ENCODE measurements at regions not wholly inside any gene's neighbourhood (a gene's known extent, or its start where the extent isn't known, plus 50 kb on each side); places are given as distances from the start of the nearest gene placed in this dataset.
A peak's percentile ranks its signal among the peaks of the same experiment; 100 is the strongest.
"Not testable (repeated sequence)": the region's sequence is repeated elsewhere in the genome, so short reads cannot be mapped to it uniquely, and the experiment has no call there.

- no peak for FAIRE-seq
- WGBS, 2 donors = 69 to 76% methylated on average over 3 of the region's 3 CpGs
Measured at GRCh38 chr2:94769733-94770132, 101.5 kb upstream of the TEKT4 start.

GRCh38 chr2:94774851-94775250 is 96.4 kb upstream of the TEKT4 start:
- intact Hi-C loops (cut with DNase I) = no loop called here

More at GRCh38 chr2:94769733-94770132, 101.5 kb upstream of the TEKT4 start:
- no peak overlapping the region for H3K27ac ChIP-seq
- H3K9me3 ChIP-seq = no peaks in the 10 kb centered on the region
- H3K4me1 ChIP-seq = no peaks in the 10 kb centered on the region
- intact Hi-C loops (cut with DNase I) = no loop called here
- H3K4me3 ChIP-seq = no peak overlapping the region
- TF ChIP-seq CTCF (IDR thresholded peaks at IDR 0.05) = no peak
- no peaks in the 10 kb centered on the region for H3K36me3 ChIP-seq
- DNase-seq (no peak), ATAC-seq (no peak)
- no peaks in the 10 kb centered on the region for H3K27me3 ChIP-seq

GRCh38 chr2:94776036-94776435 is 95.2 kb upstream of the TEKT4 start:
- H3K4me1 ChIP-seq = no peaks in the 10 kb centered on the region
- intact Hi-C loops (cut with DNase I) = no loop called here
- H3K27me3 ChIP-seq = no peaks in the 10 kb centered on the region
- no peak overlapping the region for H3K4me3 ChIP-seq
- no peaks in the 10 kb centered on the region for H3K9me3 ChIP-seq
- no peak for FAIRE-seq
- no peak overlapping the region for H3K27ac ChIP-seq
- no peak for DNase-seq
- WGBS, 2 donors = 72 to 73% methylated on average over 2 of the region's 2 CpGs
- no peak for ATAC-seq
- H3K36me3 ChIP-seq = no peaks in the 10 kb centered on the region
- TF ChIP-seq CTCF (IDR thresholded peaks at IDR 0.05) = no peak

More at GRCh38 chr2:94774851-94775250, 96.4 kb upstream of the TEKT4 start:
- no peaks in the 10 kb centered on the region for H3K4me1 ChIP-seq
- ATAC-seq = no peak
- H3K27me3 ChIP-seq = no peaks in the 10 kb centered on the region
- no peaks in the 10 kb centered on the region for H3K9me3 ChIP-seq
- no peak overlapping the region for H3K4me3 ChIP-seq
- no peak overlapping the region for H3K27ac ChIP-seq
- no peak for FAIRE-seq
- H3K36me3 ChIP-seq = no peaks in the 10 kb centered on the region
- TF ChIP-seq CTCF (IDR thresholded peaks at IDR 0.05) = no peak
- DNase-seq = no peak

- H3K9me3 ChIP-seq; ATAC-seq; H3K27ac ChIP-seq; FAIRE-seq; H3K36me3 ChIP-seq; intact Hi-C loops (cut with DNase I); DNase-seq; H3K4me1 ChIP-seq; H3K27me3 ChIP-seq; H3K4me3 ChIP-seq: not testable (repeated sequence)
- 29 to 36% methylated on average over 3 of the region's 3 CpGs for WGBS, 2 donors
Measured at GRCh38 chr2:94785105-94785504, 86.1 kb upstream of the TEKT4 start.

GRCh38 chr2:94786424-94786823 is 84.8 kb upstream of the TEKT4 start:
- H3K4me1 ChIP-seq; FAIRE-seq; ATAC-seq; H3K9me3 ChIP-seq; H3K36me3 ChIP-seq; H3K4me3 ChIP-seq; H3K27ac ChIP-seq; DNase-seq; H3K27me3 ChIP-seq; intact Hi-C loops (cut with DNase I): not testable (repeated sequence)
- WGBS, 2 donors = 75 to 82% methylated on average over 5 of the region's 5 CpGs

GRCh38 chr2:94790169-94790568 is 81.1 kb upstream of the TEKT4 start:
- ATAC-seq; H3K27me3 ChIP-seq; FAIRE-seq; H3K36me3 ChIP-seq; H3K4me3 ChIP-seq; H3K4me1 ChIP-seq; DNase-seq; intact Hi-C loops (cut with DNase I); H3K27ac ChIP-seq; H3K9me3 ChIP-seq: not testable (repeated sequence)
- WGBS, 2 donors = 92 to 95% methylated on average over 2 of the region's 2 CpGs

GRCh38 chr2:94797235-94797634 is 74.0 kb upstream of the TEKT4 start:
- DNase-seq; H3K4me3 ChIP-seq; H3K9me3 ChIP-seq; FAIRE-seq; H3K4me1 ChIP-seq; H3K27ac ChIP-seq; H3K27me3 ChIP-seq; ATAC-seq; intact Hi-C loops (cut with DNase I); H3K36me3 ChIP-seq: not testable (repeated sequence)
- peak; percentile 8 to 36 (median 22) for TF ChIP-seq CTCF (IDR thresholded peaks at IDR 0.05)

Measured in pancreas (tissue), 10 donors.